Urothelium cell line (cell line): ENCODE measurements at regions not wholly inside any gene's neighbourhood (a gene's known extent, or its start where the extent isn't known, plus 50 kb on each side); places are given as distances from the start of the nearest gene placed in this dataset.
A peak's percentile ranks its signal among the peaks of the same experiment; 100 is the strongest.
"Not testable (repeated sequence)": the region's sequence is repeated elsewhere in the genome, so short reads cannot be mapped to it uniquely, and the experiment has no call there.

Experiments used
- DNase-seq: peaks from one replicate; pipeline ENCODE4 v3.0.0; 2011; ENCODE audit warnings: low spot score, mixed read lengths
- FAIRE-seq: peaks from 2 replicates; lab custom pipeline; 2011; peaks lifted over from hg19 to GRCh38; lab: Jason Lieb, UNC

GRCh38 chr12:69027411-69027881 lies 94.5 kb upstream of the CPM start:
- no peak for FAIRE-seq
- peak; percentile 9 for DNase-seq

- FAIRE-seq (no peak), DNase-seq (no peak)
Observed at GRCh38 chr12:69028941-69029729, 96.2 kb upstream of the CPM start.

- DNase-seq (no peak), FAIRE-seq (no peak)
Observed at GRCh38 chr12:69030321-69030720, 97.3 kb upstream of the CPM start.

- FAIRE-seq: no peak
- no peak for DNase-seq
Observed at GRCh38 chr12:69036533-69036932, 103.6 kb upstream of the CPM start.

- FAIRE-seq (no peak), DNase-seq (no peak)
Observed at GRCh38 chr12:69036999-69037398, 104.0 kb upstream of the CPM start.

GRCh38 chr12:69039911-69040310 lies 106.9 kb upstream of the CPM start:
- DNase-seq (no peak), FAIRE-seq (no peak)

- no peak for DNase-seq
- FAIRE-seq: no peak
Observed at GRCh38 chr12:69042557-69042956, 109.6 kb upstream of the CPM start.

GRCh38 chr12:69042970-69043369 lies 110.0 kb upstream of the CPM start:
- DNase-seq (no peak), FAIRE-seq (no peak)

GRCh38 chr12:69044887-69045286 lies 111.9 kb upstream of the CPM start:
- FAIRE-seq: no peak
- no peak for DNase-seq

- no peak for DNase-seq
- no peak for FAIRE-seq
Observed at GRCh38 chr12:69045430-69045829, 112.5 kb upstream of the CPM start.

GRCh38 chr12:69046363-69046762 lies 113.4 kb upstream of the CPM start:
- FAIRE-seq: no peak
- no peak for DNase-seq

- DNase-seq (no peak), FAIRE-seq (no peak)
Observed at GRCh38 chr12:69046920-69047319, 113.9 kb upstream of the CPM start.

GRCh38 chr12:69047990-69048389 lies 115.0 kb upstream of the CPM start:
- DNase-seq (no peak), FAIRE-seq (no peak)

GRCh38 chr12:69049855-69050254 lies 116.9 kb upstream of the CPM start:
- not testable (repeated sequence) for FAIRE-seq, DNase-seq

- FAIRE-seq (no peak), DNase-seq (peak; percentile 73)
Observed at GRCh38 chr12:69052613-69053408, 119.8 kb upstream of the CPM start.

GRCh38 chr12:69054343-69055056 lies 121.5 kb upstream of the CPM start:
- DNase-seq (no peak), FAIRE-seq (no peak)

- FAIRE-seq: no peak
Observed at GRCh38 chr12:69055280-69055679, 122.3 kb upstream of the CPM start.

GRCh38 chr12:69055706-69056105 lies 122.7 kb upstream of the CPM start:
- DNase-seq: no peak
- no peak for FAIRE-seq

More at GRCh38 chr12:69055280-69055679, 122.3 kb upstream of the CPM start:
- DNase-seq: no peak

- DNase-seq (no peak), FAIRE-seq (no peak)
Observed at GRCh38 chr12:69056743-69057515, 124.0 kb upstream of the CPM start.

GRCh38 chr12:69057742-69058141 lies 124.8 kb upstream of the CPM start:
- no peak for DNase-seq
- no peak for FAIRE-seq
